ENCODE measurements at regions not wholly inside any gene's neighbourhood (a gene's known extent, or its start where the extent isn't known, plus 50 kb on each side); places are given as distances from the start of the nearest gene placed in this dataset.

- Histone ChIP-seq H3K27ac (ENCODE audit: control insufficient read depth, insufficient read depth) (no peak overlapping the region), H3K27me3 (replicated peaks in 1 of 2; ENCODE audit: control insufficient read depth in 2 of 2, insufficient read depth in 2 of 2, low read length in 1 of 2) (no peaks in the 10 kb centered on the region), H3K4me1 (ENCODE audit: control insufficient read depth, insufficient read depth, low read length) (no peaks in the 10 kb centered on the region), H2AFZ (ENCODE audit: control insufficient read depth, low read depth, low read length) (no peak overlapping the region), H3K9ac (ENCODE audit: control insufficient read depth, insufficient read depth, low read length) (no peak overlapping the region), H3K36me3 (ENCODE audit: control insufficient read depth in 2 of 2, insufficient read depth in 2 of 2, low read length in 1 of 2) (no peaks in the 10 kb centered on the region), H4K20me1 (ENCODE audit: control insufficient read depth, insufficient read depth) (no peaks in the 10 kb centered on the region), H3K79me2 (ENCODE audit: control insufficient read depth, insufficient read depth, low read length) (no peaks in the 10 kb centered on the region), H3K9me3 (replicated peaks; ENCODE audit: control insufficient read depth, insufficient read depth, low read length) (no peaks in the 10 kb centered on the region), H3K4me3 (no peak overlapping the region), H3K4me2 (ENCODE audit: control insufficient read depth, insufficient read depth) (no peak overlapping the region)
- ATAC-seq (no peak), DNase-seq (ENCODE audit: low read depth, low spot score) (no peak), FAIRE-seq (no peak)
- intact Hi-C loops (cut with micrococcal nuclease; ENCODE audit: unreplicated experiment): no loop called here
- ChIA-PET SMC1A (ENCODE audit: uncharacterized antibody, unreplicated experiment) (no interaction called here), CTCF (no interaction called here), POLR2A (no interaction called here), RAD21 (ENCODE audit: unreplicated experiment) (no interaction called here)
- no TSS peak for BruUV-seq (replicated peaks)
- TF ChIP-seq POLR2AphosphoS2 (IDR thresholded peaks at IDR 0.05; ENCODE audit: low read depth, low read length): no peak
- TF ChIP-seq KAT2A (conservative IDR thresholded peaks at IDR 0.05; ENCODE audit: control insufficient read depth, low read depth, low read length): no peak
- no peak for TF ChIP-seq ZBTB4 (CRISPR knock-in tag; IDR thresholded peaks at IDR 0.05)
- TF ChIP-seq LARP7 (IDR thresholded peaks at IDR 0.05): no peak
- TF ChIP-seq NFYB (IDR thresholded peaks at IDR 0.05; ENCODE audit: insufficient read depth, low read depth, low read length): no peak
- no peak for TF ChIP-seq CBFB (IDR thresholded peaks at IDR 0.05; ENCODE audit: low read depth)
- TF ChIP-seq RELB (IDR thresholded peaks at IDR 0.05; ENCODE audit: low read depth): no peak
- TF ChIP-seq, protein P1, sequence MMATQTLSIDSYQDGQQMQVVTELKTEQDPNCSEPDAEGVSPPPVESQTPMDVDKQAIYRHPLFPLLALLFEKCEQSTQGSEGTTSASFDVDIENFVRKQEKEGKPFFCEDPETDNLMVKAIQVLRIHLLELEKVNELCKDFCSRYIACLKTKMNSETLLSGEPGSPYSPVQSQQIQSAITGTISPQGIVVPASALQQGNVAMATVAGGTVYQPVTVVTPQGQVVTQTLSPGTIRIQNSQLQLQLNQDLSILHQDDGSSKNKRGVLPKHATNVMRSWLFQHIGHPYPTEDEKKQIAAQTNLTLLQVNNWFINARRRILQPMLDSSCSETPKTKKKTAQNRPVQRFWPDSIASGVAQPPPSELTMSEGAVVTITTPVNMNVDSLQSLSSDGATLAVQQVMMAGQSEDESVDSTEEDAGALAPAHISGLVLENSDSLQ (IDR thresholded peaks at IDR 0.05): no peak
- in situ Hi-C loops (cut with MboI): no loop called here
- WGBS (ENCODE audit: insufficient coverage, insufficient replicate concordance, low lambda C conversion rate, missing lambda C conversion rate): 87% methylated on average over 8 of the region's 8 CpGs
Measured at GRCh38 chr4:4613641-4614286, 71.9 kb upstream of the STX18 start.

All from GM12878 (cell line).